PFSK-1 (cell line): ENCODE measurements at regions not wholly inside any gene's neighbourhood (a gene's known extent, or its start where the extent isn't known, plus 50 kb on each side); places are given as distances from the start of the nearest gene placed in this dataset.

Source experiments
- FOXP2 ChIP-seq: optimal IDR thresholded peaks from 2 replicates; pipeline ENCODE3; 2011; ENCODE audit warnings: borderline replicate concordance, control low read depth, inconsistent platforms; ENCODE audit not compliant: insufficient read depth; ENCODE audit errors: extremely low read length, extremely low read depth
- POLR2AphosphoS5 ChIP-seq: IDR thresholded peaks from 2 replicates; pipeline ENCODE4 v1.6.1; 2012; ENCODE audit warnings: low read depth, mild to moderate bottlenecking, control low read depth, low read length, moderate library complexity
- REST ChIP-seq, 2 experiments: IDR thresholded peaks; 2 replicates each; pipeline versions ENCODE4 v1.6.1 to v1.8.0; 2011 to 2012; ENCODE audit warnings: low read depth in 2 of 2, low read length in 2 of 2, control low read depth in 1 of 2, inconsistent platforms in 1 of 2, mild to moderate bottlenecking in 1 of 2, moderate library complexity in 1 of 2; ENCODE audit not compliant: insufficient read depth in 1 of 2
- SIN3A ChIP-seq: IDR thresholded peaks from 2 replicates; pipeline ENCODE4 v1.6.1; 2012; ENCODE audit warnings: mild to moderate bottlenecking, low read length, moderate library complexity, borderline replicate concordance; ENCODE audit not compliant: insufficient read depth
- TAF1 ChIP-seq: IDR thresholded peaks from 2 replicates; pipeline ENCODE4 v1.6.1; 2012; ENCODE audit warnings: low read length, control low read depth, borderline replicate concordance; ENCODE audit not compliant: insufficient read depth

GRCh38 chr13:106121173-106121754, 414.2 kb downstream of the EFNB2 start:
- TF ChIP-seq REST (IDR thresholded peaks at IDR 0.05; ENCODE audit: insufficient read depth in 1 of 2, low read depth in 2 of 2, low read length in 2 of 2) (no peak), TAF1 (no peak), SIN3A (no peak), FOXP2 (no peak), POLR2AphosphoS5 (no peak)

GRCh38 chr13:106118996-106119395, 416.5 kb downstream of the EFNB2 start:
- TF ChIP-seq REST (IDR thresholded peaks at IDR 0.05; ENCODE audit: insufficient read depth in 1 of 2, low read depth in 2 of 2, low read length in 2 of 2) (no peak), SIN3A (no peak), FOXP2 (no peak)

- TF ChIP-seq REST (IDR thresholded peaks at IDR 0.05; ENCODE audit: insufficient read depth in 1 of 2, low read depth in 2 of 2, low read length in 2 of 2) (no peak), SIN3A (no peak), POLR2AphosphoS5 (no peak), TAF1 (no peak), FOXP2 (no peak)
Observed at GRCh38 chr13:106118050-106118449, 417.4 kb downstream of the EFNB2 start.

GRCh38 chr13:106117640-106118039, 417.8 kb downstream of the EFNB2 start:
- no peak for TF ChIP-seq SIN3A
- no peak for TF ChIP-seq REST (IDR thresholded peaks at IDR 0.05; ENCODE audit: insufficient read depth in 1 of 2, low read depth in 2 of 2, low read length in 2 of 2)
- TF ChIP-seq POLR2AphosphoS5, result no peak
- TF ChIP-seq FOXP2, result no peak
- no peak for TF ChIP-seq TAF1

- TF ChIP-seq FOXP2 (no peak), TAF1 (no peak), POLR2AphosphoS5 (no peak), REST (IDR thresholded peaks at IDR 0.05; ENCODE audit: insufficient read depth in 1 of 2, low read depth in 2 of 2, low read length in 2 of 2) (no peak), SIN3A (no peak)
Observed at GRCh38 chr13:106117035-106117434, 418.4 kb downstream of the EFNB2 start.
